HL-60/S4 treated with retinoic acid at 250 ng/mL for 4 days and 3 days (cell line): ENCODE measurements at regions not wholly inside any gene's neighbourhood (a gene's known extent, or its start where the extent isn't known, plus 50 kb on each side); places are given as distances from the start of the nearest gene placed in this dataset.
"Not testable (repeated sequence)": the region's sequence is repeated elsewhere in the genome, so short reads cannot be mapped to it uniquely, and the experiment has no call there.

Source experiments
- in situ Hi-C: fragments of 300-500 bp; cut with MboI; formaldehyde crosslinking; loops from 2 replicates; pipeline ENCODE4 v1.7.0; 2022; ENCODE audit warnings: low sequenced_read_pairs

- in situ Hi-C loops, result loop anchor here (25.0 kb wide), 1 partner anchor 109 kb away; no protein-coding TSS in a partner anchor
These were observed 68.7 kb downstream of the VSIG4 start for GRCh38 chrX:65971151-65971550.

- in situ Hi-C loops, result loop anchor here (25.0 kb wide), 1 partner anchor 105 kb away; no protein-coding TSS in a partner anchor
These were observed 72.7 kb downstream of the VSIG4 start for GRCh38 chrX:65967159-65967558.

GRCh38 chrX:65961714-65962113, 78.2 kb downstream of the VSIG4 start:
- in situ Hi-C loops, result loop anchor here (25.0 kb wide), 1 partner anchor 99 kb away; no protein-coding TSS in a partner anchor

- in situ Hi-C loops, result no loop called here
These were observed 91.8 kb downstream of the VSIG4 start for GRCh38 chrX:65948103-65948502.

DNA sequence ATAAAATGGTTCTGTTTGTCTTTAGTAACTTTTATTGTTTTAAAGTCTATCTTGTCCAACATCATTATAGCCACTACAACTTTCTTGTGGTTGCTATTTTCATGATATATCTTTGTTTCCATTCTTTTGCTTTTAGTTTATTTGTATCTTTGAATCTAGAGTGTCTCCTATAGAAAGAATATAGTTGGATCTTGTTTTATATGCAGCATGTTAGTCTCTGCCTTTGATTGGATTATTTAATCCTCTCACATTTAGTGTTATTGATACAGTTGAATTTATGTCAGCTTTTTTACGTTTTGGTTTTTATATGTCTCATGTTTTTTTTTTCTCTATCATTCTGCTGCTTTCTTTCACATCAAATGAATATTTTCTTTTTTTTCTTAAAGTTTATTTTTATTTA, 98.1 kb downstream of the VSIG4 start:
- in situ Hi-C loops, result no loop called here

DNA sequence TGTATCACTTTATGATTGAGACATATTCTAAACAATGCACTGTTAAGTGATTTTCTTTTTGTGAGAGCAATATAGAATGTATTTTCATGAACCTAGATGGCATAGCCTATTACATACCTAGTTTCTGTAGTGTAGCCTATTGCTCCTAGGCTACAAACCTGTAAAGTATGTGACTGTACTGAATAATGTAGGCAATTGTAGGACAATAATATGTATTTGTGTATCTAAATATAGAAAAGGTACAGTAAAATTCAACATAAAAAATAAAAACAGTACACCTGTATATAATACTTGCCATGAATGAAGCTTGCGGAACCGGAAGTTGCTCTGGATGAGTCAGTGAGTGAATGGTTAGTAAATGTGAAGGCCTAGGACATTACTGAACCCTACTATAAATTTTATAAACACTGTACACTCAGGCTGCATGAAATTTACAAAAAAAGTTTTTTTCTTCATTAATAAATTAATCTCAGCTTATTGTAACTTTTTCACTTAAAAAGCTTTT, 106.7 kb downstream of the VSIG4 start:
- in situ Hi-C loops, result no loop called here

GRCh38 chrX:65932173-65933084, 107.5 kb downstream of the VSIG4 start:
- in situ Hi-C loops, result no loop called here

DNA sequence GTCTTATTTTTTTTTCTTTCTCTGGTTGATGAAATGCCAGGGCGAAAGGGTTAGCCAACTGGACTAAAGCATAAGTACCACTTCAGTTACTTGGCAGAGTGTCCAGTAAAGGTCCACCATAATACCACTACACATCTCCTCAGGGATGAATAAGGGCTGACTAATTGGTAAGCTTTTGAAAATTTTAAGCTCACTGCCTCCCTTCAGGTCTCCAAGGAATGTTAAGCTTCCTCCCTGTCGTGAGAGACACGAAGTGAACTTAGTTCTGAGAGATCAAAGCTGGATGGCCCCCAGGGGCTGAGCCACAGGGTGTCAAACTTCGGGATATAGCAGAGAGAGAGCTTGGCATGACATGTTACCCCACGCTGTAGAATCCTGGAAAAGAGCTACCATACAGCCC, 111.4 kb downstream of the VSIG4 start:
- in situ Hi-C loops, result no loop called here

GRCh38 chrX:65927386-65927785, 112.5 kb downstream of the VSIG4 start:
- in situ Hi-C loops, result not testable (repeated sequence)

GRCh38 chrX:65926095-65927019, 113.5 kb downstream of the VSIG4 start:
- in situ Hi-C loops, result no loop called here

DNA sequence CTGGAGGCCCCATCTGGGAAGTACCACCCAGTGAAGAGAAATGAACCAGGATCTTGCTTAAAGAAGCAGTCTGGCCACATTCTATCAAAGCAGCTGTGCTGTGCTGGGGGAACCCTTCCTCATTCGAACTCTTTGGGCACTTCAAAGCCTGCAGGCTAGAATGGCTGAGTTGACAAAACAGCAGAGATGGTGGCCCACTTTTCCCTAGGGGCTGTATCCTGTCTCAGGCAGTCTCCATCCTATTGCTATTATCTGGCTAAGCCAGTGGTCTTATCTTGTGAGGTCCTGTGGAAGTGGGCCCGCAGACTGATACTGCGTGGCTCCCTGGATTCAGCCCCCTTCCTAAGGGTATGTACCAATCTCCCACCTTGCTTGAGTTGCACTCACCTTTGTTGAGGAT, 114.3 kb downstream of the VSIG4 start:
- in situ Hi-C loops, result no loop called here

GRCh38 chrX:65925005-65925404, 114.9 kb downstream of the VSIG4 start:
- in situ Hi-C loops, result no loop called here

DNA sequence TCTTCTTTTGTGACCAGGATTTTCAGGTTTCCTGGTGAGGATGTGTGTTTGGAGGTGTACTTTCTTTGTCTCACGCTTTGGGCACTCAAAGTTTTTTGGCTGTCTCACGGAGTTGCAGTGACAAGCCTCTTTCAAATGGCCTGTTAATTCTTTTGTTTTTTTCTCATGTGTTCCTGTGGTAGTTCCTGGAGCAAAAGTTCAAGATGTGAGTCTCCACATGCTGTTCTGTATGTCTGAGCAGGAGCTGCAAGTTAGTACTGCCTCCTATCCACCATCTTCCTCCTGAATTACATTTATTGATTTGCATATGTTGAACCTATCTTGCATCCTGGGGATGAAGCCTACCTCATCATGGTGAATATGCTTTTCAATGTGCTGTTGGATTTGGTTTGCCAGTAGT, 118.5 kb downstream of the VSIG4 start:
- in situ Hi-C loops, result no loop called here

DNA sequence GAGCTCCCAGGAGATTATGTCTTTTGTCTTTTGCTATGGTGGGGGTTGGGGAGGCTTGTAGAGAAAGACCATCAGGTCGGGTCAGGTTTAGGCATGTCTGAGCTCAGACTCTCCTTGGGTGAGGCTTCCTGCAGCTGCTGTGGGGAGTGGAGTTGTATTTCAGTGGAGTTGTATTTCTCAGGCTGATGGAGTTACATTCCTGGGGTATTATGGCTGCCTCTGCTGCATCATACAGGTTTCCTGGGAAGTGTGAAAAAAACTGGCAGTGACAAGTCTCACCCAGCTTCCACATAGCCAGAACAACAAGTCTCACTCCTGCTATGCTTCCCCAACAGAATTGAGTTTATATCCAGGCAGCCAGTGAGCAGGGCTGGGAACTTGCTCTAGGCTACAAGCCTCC, 119.3 kb downstream of the VSIG4 start:
- in situ Hi-C loops, result no loop called here

DNA sequence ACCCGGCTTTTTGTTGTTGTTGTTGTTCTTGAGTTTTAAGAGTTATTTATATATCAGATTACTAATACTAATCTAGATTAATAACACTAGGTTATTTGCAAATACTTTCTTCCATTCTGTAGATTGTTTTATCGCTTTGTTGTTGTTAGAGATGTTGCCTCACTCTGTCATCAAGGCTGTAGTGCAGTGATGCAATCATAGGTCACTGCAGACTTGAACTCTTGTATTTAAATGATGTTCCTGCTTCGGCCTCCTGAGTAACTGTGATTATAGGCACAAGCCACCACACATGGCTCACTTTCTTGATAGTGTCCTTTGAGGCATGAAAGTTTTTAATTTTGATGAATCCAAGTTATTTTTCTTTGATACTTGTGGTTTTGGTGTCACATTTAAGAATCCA, 129.0 kb downstream of the VSIG4 start:
- in situ Hi-C loops, result no loop called here

GRCh38 chrX:65903750-65904149, 136.1 kb downstream of the VSIG4 start:
- in situ Hi-C loops, result no loop called here

GRCh38 chrX:65902011-65902410, 137.9 kb downstream of the VSIG4 start:
- in situ Hi-C loops, result no loop called here

GRCh38 chrX:65900850-65901844, 138.7 kb downstream of the VSIG4 start:
- in situ Hi-C loops, result no loop called here

- in situ Hi-C loops, result no loop called here
These were observed 145.7 kb downstream of the VSIG4 start for GRCh38 chrX:65894133-65894532.

DNA sequence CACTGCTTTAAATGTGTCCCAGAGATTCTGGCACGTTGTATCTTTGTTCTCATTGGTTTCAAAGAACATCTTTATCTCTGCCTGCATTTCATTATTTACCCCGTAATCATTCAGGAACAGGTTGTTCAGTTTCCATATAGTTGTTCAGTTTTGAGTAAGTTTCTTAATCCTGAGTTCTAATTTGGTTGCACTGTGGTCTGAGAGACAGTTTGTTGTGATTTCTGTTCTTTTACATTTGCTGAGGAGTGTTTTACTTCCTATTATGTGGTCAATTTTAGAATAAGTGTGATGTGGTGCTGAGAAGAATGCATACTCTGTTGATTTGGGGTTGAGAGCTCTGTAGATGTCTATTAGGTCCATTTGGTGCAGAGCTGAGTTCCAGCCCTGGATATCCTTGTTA, 148.1 kb downstream of the VSIG4 start:
- in situ Hi-C loops, result not testable (repeated sequence)
